ENCODE measurements at regions not wholly inside any gene's neighbourhood (a gene's known extent, or its start where the extent isn't known, plus 50 kb on each side); places are given as distances from the start of the nearest gene placed in this dataset.

DNA sequence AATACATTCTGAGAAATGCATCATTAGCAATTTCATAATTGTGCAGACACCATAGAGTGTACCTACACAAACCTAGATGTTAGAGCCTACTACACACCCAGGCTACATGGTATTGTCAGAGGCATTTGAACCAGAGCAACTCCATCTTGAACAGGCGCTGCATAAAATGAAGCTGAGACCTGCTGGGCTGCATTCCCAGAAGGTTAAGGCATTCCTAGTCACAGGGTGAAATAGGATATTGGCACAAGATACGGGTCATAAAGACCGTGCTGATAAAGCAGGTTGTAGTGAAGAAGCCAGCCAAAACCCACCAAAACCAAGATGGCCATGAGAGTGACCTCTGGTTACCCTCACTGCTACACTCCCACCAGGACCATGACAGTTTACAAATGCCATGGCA lies 116.4 kb downstream of the LARP7 start:
- DNase-seq (ENCODE audit: low spot score) (no peak), ATAC-seq (ENCODE audit: insufficient number of reproducible peaks, low FRiP score, low read depth) (no peak)
- Histone ChIP-seq H3K4me3 (no peak overlapping the region), H3K27me3 (replicated peaks; ENCODE audit: insufficient read depth) (no peaks in the 10 kb centered on the region), H3K27ac (no peak overlapping the region), H3K4me1 (ENCODE audit: control insufficient read depth in 1 of 2, low read depth in 2 of 2) (no peaks in the 10 kb centered on the region), H3K36me3 (no peaks in the 10 kb centered on the region), H3K9me3 (no peaks in the 10 kb centered on the region)
- TF ChIP-seq, protein P1, sequence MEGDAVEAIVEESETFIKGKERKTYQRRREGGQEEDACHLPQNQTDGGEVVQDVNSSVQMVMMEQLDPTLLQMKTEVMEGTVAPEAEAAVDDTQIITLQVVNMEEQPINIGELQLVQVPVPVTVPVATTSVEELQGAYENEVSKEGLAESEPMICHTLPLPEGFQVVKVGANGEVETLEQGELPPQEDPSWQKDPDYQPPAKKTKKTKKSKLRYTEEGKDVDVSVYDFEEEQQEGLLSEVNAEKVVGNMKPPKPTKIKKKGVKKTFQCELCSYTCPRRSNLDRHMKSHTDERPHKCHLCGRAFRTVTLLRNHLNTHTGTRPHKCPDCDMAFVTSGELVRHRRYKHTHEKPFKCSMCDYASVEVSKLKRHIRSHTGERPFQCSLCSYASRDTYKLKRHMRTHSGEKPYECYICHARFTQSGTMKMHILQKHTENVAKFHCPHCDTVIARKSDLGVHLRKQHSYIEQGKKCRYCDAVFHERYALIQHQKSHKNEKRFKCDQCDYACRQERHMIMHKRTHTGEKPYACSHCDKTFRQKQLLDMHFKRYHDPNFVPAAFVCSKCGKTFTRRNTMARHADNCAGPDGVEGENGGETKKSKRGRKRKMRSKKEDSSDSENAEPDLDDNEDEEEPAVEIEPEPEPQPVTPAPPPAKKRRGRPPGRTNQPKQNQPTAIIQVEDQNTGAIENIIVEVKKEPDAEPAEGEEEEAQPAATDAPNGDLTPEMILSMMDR (IDR thresholded peaks at IDR 0.05) = no peak

DNA sequence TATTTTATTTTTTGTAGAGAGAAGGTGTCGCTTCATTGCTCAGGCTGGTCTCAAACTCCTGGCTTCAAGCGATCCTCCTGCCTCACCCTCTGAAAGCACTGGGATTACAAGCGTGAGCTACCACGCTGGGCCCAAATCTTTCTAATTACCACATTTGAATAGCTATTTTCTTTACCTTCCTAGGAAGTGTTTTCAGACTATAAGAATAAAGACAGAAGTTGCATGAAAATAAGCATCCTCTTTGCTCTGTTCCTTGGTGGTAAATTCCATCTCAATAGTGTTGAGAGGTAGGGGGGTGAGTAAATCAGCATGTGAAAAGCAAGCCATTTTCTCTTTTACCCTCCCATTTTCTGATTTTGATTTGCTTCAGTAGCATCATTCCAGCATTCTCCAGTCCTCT lies 122.4 kb downstream of the LARP7 start:
- TF ChIP-seq, protein P1 (IDR thresholded peaks at IDR 0.05) = no peak
- ATAC-seq (ENCODE audit: insufficient number of reproducible peaks, low FRiP score, low read depth) = no peak
- no peak for DNase-seq (ENCODE audit: low spot score)

DNA sequence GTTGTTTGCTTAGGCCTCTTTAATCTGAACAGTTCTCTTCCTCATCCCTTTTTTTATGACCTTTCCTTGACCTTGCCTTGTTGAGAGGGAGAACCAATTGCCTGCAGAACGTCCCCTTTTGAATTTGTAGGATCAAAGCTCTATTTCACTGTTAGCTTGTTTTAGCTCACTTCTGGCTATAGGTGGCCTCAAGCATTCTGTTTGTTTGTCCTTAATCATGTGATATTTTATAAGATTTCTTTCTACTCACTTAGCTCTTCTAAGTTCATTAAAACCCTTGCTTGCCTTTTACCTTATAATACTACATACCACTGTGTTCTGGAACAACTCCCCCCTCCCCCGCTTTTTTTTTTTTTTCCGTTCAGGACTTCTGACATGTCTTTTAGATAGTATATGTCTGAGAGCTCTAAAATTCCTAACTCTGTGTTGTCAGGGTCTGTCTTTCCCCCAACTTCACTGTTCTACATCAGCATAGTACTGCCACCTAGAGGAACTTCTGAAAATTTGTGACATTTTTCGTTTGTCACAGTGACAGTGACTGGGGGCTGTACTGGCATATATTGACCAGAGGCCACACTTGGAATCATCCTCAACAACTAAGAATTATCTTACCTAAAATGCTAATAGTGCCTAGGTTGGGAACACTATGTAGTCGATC lies 128.5 kb downstream of the LARP7 start:
- no peak overlapping the region for H3K27ac ChIP-seq
- TF ChIP-seq, protein P1 (IDR thresholded peaks at IDR 0.05) = peak; percentile 27
- no peak overlapping the region for H3K4me3 ChIP-seq
- DNase-seq (ENCODE audit: low spot score) = no peak
- peak; percentile 36 for ATAC-seq (ENCODE audit: insufficient number of reproducible peaks, low FRiP score, low read depth)
- no peaks in the 10 kb centered on the region for H3K36me3 ChIP-seq
- no peaks in the 10 kb centered on the region for H3K9me3 ChIP-seq
- H3K4me1 ChIP-seq (ENCODE audit: control insufficient read depth in 1 of 2, low read depth in 2 of 2) = peaks cover 0 to 6% of the 10 kb centered on the region in 2 donors
- H3K27me3 ChIP-seq (replicated peaks; ENCODE audit: insufficient read depth) = no peaks in the 10 kb centered on the region

More for the DNA sequence above, 122.4 kb downstream of the LARP7 start:
- H3K4me1 ChIP-seq (ENCODE audit: control insufficient read depth in 1 of 2, low read depth in 2 of 2) = peaks cover 0 to 6% of the 10 kb centered on the region in 2 donors
- no peaks in the 10 kb centered on the region for H3K9me3 ChIP-seq
- H3K4me3 ChIP-seq = no peak overlapping the region
- H3K36me3 ChIP-seq = no peaks in the 10 kb centered on the region
- no peaks in the 10 kb centered on the region for H3K27me3 ChIP-seq (replicated peaks; ENCODE audit: insufficient read depth)
- H3K27ac ChIP-seq = no peak overlapping the region

DNA sequence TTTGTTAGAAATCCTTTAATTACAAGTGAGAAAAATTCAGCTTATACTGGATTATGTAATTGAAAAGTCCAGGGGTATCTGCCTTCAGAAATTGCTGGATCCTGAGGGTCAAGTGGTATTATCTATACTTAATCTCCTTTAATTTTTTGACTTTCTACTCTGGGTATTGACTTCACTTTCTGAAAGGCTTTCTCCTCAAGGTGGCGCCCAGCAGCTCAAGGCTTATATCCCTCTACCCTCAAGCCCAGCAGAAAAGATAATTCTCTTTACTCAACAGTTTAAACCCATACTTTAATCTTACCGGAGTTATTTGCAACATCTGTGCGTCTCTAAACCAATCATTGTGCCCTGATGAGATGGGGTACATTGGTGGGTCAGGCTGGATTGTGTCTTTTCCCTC lies 129.5 kb downstream of the LARP7 start:
- DNase-seq (ENCODE audit: low spot score) = no peak
- no peaks in the 10 kb centered on the region for H3K27me3 ChIP-seq (replicated peaks; ENCODE audit: insufficient read depth)
- H3K4me1 ChIP-seq (ENCODE audit: control insufficient read depth in 1 of 2, low read depth in 2 of 2) = peaks cover 0 to 6% of the 10 kb centered on the region in 2 donors
- ATAC-seq (ENCODE audit: insufficient number of reproducible peaks, low FRiP score, low read depth) = no peak
- H3K27ac ChIP-seq = no peak overlapping the region
- H3K36me3 ChIP-seq = no peaks in the 10 kb centered on the region
- no peak overlapping the region for H3K4me3 ChIP-seq
- TF ChIP-seq, protein P1 (IDR thresholded peaks at IDR 0.05) = no peak
- no peaks in the 10 kb centered on the region for H3K9me3 ChIP-seq

DNA sequence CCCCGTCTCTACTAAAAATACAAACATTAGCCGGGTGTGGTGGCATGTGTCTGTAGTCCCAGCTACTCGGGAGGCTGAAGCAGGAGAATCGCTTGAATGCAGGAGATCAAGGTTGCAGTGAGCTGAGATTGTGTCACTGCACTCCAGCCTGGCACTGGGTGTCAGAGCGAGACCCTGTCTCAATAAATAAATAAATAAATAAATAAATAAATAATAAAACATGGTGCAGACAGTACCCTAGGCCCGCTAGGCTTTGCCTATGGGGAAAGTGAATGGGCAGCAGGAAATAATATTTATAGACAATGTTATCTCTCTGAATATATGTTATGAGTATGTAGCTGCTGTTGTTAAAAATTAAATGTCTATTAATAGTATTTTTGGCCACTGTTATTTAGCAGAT lies 130.4 kb downstream of the LARP7 start:
- no peak for ATAC-seq (ENCODE audit: insufficient number of reproducible peaks, low FRiP score, low read depth)
- no peak overlapping the region for H3K27ac ChIP-seq
- peaks cover 0 to 6% of the 10 kb centered on the region in 2 donors for H3K4me1 ChIP-seq (ENCODE audit: control insufficient read depth in 1 of 2, low read depth in 2 of 2)
- no peaks in the 10 kb centered on the region for H3K9me3 ChIP-seq
- TF ChIP-seq, protein P1 (IDR thresholded peaks at IDR 0.05) = no peak
- H3K27me3 ChIP-seq (replicated peaks; ENCODE audit: insufficient read depth) = no peaks in the 10 kb centered on the region
- H3K36me3 ChIP-seq = no peaks in the 10 kb centered on the region
- DNase-seq (ENCODE audit: low spot score) = no peak
- H3K4me3 ChIP-seq = no peak overlapping the region
